GM12874 (cell line): ENCODE measurements at regions not wholly inside any gene's neighbourhood (a gene's known extent, or its start where the extent isn't known, plus 50 kb on each side); places are given as distances from the start of the nearest gene placed in this dataset.

ENCODE experiments used
- CTCF ChIP-seq: IDR thresholded peaks from 2 replicates; pipeline ENCODE4 v1.5.1; 2011; ENCODE audit warnings: low read depth, mild to moderate bottlenecking, control low read depth, low read length, moderate library complexity; ENCODE audit not compliant: insufficient read depth

DNA sequence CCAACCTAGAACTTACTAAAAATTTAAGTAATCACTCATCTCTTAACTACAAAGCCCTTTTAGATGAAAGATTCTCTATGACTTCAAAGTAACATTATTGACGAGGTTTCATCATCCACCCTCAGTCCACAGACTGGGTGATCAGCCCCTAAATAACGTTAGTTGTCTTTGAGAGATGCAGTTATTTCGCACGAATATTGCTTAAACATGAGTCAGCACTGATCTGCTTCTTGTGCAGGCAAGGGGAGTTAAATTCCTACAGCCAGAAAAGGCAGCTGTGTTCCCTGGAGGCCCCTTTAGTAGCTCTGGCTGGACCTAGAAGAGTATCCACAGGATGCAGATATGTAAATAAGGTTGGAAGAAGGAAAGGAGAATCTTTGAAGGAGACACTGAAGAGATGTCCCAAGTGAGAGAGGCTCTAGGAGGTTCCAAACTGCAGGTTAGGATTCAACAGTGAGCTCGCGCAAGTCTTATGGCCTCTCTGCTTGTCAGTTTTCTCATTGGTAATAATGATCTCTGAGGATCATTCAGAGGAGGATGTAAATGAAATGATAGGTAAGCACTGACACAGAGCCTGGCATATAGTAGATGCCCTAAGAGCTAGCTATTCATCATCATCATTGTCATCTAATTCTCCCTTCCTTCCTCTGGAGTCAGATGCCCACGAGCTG lies 122.2 kb upstream of the MAN2A1 start:
- TF ChIP-seq CTCF = no peak

- no peak for TF ChIP-seq CTCF
These were observed 123.4 kb upstream of the MAN2A1 start for GRCh38 chr5:109566361-109566760.

- no peak for TF ChIP-seq CTCF
These were observed 126.0 kb upstream of the MAN2A1 start for GRCh38 chr5:109563739-109564138.

DNA sequence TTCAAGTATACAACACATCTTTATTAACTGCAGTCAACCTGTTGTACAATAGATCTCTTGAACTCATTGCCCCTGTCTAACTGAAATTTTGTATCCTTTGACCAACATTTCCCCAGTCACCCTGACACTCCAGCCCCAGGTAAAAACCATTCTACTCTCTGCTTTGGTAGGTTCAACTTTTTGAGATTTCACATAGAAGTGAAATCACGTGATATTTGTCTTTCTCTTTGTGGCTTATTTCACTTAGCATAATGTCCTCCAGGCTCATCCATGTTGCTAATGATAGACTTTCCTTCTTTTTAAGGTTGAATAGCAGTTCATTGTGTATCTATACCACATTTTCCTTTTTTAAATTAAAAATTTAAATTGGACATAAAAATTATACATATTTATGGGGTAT lies 126.5 kb upstream of the MAN2A1 start:
- TF ChIP-seq CTCF = no peak

DNA sequence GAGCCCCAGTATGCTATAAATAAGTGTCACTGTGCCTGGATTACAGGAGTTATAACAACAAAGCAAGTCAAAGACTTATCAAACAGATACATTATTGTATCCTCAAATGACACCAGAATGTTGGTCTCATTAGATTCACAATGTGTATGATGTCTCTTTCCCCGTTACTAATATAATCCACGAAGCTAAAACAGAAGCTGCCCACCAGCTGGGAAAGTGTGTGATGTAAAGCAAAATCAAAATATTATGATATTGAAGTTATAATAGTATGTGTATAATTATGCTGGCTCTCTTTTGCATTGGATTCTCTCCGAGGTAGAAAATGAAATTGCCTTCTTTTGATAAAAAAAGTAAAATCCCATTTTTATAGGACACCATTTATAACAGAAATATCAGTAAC lies 127.3 kb upstream of the MAN2A1 start:
- no peak for TF ChIP-seq CTCF

DNA sequence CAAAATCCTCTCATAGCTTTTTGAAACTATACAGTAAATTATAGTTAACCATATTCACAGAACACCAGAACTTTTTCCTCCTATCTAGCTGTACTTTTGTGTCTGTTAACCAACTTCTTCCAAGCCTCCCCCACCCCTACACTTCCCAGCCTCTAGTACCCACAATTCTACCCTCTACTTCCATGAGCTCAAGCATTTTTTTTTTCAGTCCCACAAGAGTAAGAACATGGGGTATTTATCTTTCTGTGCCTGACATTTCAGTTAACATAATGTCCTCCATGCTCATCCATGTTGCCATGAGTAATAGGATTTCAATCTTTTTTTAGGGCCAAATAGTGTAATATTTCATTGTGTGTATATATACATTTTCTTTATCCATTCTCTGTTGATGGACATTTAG lies 128.3 kb upstream of the MAN2A1 start:
- no peak for TF ChIP-seq CTCF

DNA sequence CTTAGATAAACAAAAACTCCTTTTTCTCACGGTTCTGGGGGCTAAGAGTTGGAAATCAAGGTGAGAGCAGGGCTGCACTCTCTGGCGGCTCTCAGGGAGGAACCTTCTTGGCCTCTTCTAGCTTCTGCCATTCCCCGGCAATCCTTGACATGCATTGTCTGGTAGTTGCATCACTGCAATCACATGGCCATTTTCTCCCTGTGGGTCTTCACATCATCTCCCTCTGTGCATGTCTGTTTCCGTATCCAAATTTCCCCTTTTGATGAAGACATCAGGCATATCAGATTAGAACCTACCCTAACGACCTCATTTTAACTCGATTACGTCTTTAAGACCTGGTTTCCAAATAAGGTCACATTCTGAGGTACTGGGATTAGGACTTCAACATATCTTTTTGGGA lies 129.2 kb upstream of the MAN2A1 start:
- no peak for TF ChIP-seq CTCF
